HepG2 (cell line): ENCODE measurements at regions not wholly inside any gene's neighbourhood (a gene's known extent, or its start where the extent isn't known, plus 50 kb on each side); places are given as distances from the start of the nearest gene placed in this dataset.

Source experiments
- CTCF ChIP-seq: sonication (generic); formaldehyde crosslinking; IDR thresholded peaks from 2 replicates; pipeline ENCODE4 v1.5.0; 2020; ENCODE audit warnings: mild to moderate bottlenecking, missing genetic modification reagents, moderate library complexity
- SP4 ChIP-seq: sonication (generic); formaldehyde crosslinking; IDR thresholded peaks from 2 replicates; pipeline ENCODE4 v1.8.1; 2023; ENCODE audit warnings: mild to moderate bottlenecking, missing genetic modification reagents
- YY1 ChIP-seq: IDR thresholded peaks from 2 replicates; pipeline ENCODE4 v1.6.1; 2011; ENCODE audit warnings: low read length, low read depth, moderate library complexity, mild to moderate bottlenecking; ENCODE audit not compliant: insufficient read depth, insufficient replicate concordance
- ZNF83 ChIP-seq: sonication (generic); formaldehyde crosslinking; IDR thresholded peaks from 2 replicates; pipeline ENCODE4 v1.4.0; 2020; ENCODE audit warnings: missing genetic modification reagents, mild to moderate bottlenecking, borderline replicate concordance
- TF ChIP-seq, protein P1 (sequence below): sonication (generic); formaldehyde crosslinking; IDR thresholded peaks from 2 replicates; pipeline ENCODE4 v1.8.0; 2022; ENCODE audit warnings: low read depth, missing genetic modification reagents

DNA sequence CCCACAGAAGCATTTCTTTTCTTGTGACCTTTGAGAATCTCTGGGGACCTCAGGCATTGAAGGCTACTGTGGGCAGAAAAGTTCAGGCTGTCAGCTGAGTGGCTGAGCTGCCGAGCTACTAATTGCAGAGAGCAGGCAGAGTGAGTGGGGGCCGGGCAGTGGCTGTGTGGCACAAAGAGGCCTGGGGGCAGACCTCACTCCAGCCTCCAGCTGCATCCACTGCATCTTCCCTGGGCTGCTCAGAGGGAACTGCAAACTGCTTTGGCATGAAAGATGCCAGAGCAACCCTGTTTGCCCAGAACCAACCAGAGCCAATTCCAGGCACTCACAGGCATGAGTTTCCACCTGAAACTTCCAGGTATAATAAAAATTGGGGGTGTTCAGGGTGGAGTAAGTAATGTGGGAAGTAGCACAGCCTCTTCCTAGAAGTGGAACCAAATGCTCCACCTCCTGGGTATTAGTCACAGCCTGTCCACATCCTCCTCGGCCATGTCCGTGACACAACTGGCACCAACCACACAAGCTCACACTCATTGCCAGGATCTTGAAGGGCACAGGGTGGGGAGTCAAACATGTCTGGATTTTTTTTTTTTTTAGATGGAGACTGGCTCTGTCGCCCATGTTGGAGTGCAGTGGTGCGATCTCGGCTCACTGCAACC lies 548.9 kb downstream of the BNC2 start:
- TF ChIP-seq YY1, result no peak
- no peak for TF ChIP-seq ZNF83
- TF ChIP-seq SP4 (CRISPR knock-in tag), result no peak
- TF ChIP-seq CTCF (CRISPR knock-in tag), result no peak
- TF ChIP-seq, protein P1, sequence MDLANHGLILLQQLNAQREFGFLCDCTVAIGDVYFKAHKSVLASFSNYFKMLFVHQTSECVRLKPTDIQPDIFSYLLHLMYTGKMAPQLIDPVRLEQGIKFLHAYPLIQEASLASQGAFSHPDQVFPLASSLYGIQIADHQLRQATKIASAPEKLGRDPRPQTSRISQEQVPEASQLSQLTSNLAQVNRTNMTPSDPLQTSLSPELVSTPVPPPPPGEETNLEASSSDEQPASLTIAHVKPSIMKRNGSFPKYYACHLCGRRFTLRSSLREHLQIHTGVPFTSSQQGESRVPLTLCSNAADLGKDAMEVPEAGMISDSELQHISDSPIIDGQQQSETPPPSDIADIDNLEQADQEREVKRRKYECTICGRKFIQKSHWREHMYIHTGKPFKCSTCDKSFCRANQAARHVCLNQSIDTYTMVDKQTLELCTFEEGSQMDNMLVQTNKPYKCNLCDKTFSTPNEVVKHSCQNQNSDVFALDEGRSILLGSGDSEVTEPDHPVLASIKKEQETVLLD (CRISPR knock-in tag), result no peak
